Activated CD8-positive, alpha-beta memory T cell treated with anti-CD3 and anti-CD28 coated beads, Interleukin-2, amount 50 U/mL, for 1 hour (primary cell): ENCODE measurements at regions not wholly inside any gene's neighbourhood (a gene's known extent, or its start where the extent isn't known, plus 50 kb on each side); places are given as distances from the start of the nearest gene placed in this dataset.

Experiments
- DNase-seq: peaks from one replicate; pipeline ENCODE4 v3.0.0-alpha.2; 2020; ENCODE audit errors: extremely low read depth

DNA sequence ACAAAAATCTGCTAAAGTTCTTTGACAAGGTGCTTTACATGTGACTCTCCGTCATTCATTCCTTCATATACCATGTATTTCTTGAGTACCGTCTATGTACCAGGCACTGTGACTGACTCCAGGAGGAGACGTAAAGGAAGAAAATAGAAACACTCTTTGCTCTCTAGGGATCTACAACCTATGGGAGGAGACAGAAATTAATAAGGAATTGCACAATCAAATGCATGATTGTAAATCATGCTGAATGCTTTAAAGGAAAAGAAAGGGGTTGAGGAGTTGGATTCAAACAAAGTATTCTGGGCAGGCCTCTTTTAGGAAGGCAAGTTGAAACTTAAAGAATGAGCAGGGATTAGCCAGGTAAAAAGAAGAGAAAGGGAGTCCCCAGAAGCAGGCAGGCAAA is 239.1 kb upstream of the FGGY start:
- DNase-seq: no peak

DNA sequence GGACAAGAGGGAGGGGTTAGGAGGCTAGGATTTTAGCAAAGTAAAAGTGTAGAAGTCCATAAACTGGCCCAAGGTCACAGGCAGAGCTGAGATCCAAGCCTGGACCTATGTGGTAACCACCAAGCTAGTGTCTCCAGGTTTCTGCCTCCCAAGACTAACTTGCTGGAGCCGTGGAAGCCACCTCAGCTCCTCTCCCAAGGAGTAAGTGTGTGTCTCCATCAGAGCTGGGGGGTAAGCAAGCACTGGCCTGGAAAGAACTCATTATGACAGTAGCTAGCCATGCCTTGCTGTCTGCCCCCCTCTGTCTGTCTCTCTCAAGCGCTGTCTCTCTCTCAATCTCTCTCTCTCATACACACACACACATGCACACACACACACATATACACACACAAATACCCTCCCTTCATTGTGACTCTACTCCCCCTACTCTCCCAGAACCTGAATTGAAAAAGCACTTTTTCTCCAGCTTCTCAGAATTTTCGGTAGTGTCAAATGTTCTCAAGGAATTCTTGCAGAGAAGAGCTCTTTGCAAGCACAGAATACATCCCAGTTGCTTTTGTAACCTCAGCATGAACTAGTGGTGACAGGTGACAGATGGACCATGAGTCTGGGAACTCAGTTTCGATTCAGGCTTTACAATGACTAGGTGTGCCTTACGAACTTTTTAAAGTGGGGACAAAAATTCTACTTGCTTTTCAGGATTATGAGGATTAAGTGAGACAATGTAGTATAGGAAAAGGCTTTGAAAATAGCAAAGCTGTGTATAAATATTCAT is 238.0 kb upstream of the FGGY start:
- no peak for DNase-seq

- DNase-seq: no peak
These were observed 235.0 kb upstream of the FGGY start for GRCh38 chr1:59061876-59062275.

GRCh38 chr1:59062743-59063142 is 234.2 kb upstream of the FGGY start:
- no peak for DNase-seq

GRCh38 chr1:59063501-59063900 is 233.4 kb upstream of the FGGY start:
- no peak for DNase-seq

DNA sequence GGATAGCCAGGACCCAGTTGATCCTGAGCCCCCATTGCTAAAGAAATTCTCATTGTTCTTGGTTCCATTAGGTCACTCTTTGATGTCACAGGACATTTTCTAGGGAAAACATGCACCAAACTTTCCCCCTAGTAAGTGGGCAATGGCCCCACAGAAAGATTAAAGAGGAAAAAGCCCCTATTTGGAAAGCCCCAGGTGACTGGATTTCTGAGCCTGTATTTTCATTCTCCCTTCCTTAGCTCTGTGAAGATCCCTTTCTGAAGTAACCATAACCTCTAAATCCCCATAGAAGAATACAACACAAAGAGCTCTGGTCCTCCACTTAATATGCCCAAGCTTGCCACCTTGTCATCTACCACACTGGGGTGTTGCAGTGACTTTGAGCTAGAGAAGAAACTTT is 232.3 kb upstream of the FGGY start:
- no peak for DNase-seq

GRCh38 chr1:59066236-59066635 is 230.7 kb upstream of the FGGY start:
- no peak for DNase-seq

DNA sequence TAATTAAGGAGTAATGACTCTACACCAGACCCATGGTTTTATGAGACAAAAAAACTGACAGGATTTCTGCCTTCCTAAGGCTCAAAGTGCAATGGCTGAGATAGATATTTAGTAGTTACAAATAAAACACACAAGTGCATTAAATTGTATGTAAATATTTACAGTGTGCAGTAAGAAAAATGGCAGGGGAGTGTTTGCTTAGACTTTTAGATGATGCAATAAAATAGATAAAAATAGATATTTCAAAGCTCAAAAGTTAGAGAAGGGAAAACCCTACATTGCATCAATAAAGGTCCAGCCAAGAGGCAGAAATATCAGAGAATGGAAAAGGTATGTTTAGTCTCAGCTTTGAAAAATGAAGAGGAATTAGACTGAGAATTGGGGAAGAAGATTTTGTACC is 226.3 kb upstream of the FGGY start:
- DNase-seq: no peak

DNA sequence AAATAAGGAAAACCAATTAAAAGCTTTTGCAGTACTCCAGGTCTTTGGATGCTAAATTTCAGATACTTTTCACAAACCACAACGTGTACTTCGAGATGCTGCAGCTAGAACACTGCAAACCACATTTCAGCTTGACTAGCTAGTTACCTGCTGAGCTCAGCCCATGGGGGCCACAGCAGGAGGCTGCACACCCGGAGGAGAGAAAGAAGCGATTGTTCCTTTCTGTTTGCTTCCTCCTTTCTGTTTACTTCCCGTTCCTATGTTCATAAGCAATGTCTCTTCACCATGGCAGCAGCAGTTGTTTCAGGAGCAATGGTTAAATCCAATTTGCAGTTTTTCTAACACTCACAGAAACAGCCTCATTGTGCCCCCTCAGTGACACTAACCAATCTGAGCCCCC is 225.6 kb upstream of the FGGY start:
- DNase-seq: no peak

- DNase-seq: no peak
These were observed 224.9 kb upstream of the FGGY start for GRCh38 chr1:59071876-59072582.

DNA sequence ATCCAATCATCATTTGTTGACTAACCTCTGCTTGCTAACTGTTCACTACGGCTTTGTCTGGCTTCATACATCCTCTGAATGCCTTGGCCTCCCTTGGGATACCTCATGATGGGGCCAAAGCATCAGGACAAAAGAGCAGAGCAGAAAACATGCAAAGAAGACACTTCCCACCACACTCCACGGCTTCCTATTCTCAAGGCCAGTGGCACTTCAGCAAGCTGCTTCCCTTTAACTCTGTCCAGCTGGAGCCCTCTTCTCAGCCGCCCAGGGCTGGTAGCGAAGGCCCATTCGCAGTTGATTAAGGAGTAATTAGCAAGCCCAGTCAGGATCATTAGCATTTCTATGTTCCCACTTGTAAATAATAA is 224.3 kb upstream of the FGGY start:
- DNase-seq: no peak

- no peak for DNase-seq
These were observed 222.3 kb upstream of the FGGY start for GRCh38 chr1:59074598-59074997.

DNA sequence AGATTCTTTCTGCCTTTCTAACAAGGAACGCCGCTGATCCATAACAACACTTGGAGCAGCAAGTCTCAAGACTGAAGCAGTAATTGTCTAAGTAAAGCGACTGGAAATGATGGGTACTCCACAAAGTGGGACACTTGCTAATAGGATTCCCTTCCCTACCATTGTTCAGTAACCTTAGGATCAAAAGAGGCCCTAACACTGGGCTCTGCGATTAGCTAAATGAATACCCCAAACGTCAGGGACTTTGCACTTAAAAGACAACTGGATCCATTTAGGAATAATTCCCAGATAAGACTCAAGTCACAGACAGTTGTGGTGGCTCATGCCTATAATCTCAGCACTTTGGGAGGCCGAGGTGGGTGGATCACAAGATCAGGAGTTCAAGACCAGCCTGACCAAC is 221.9 kb upstream of the FGGY start:
- DNase-seq: no peak

- DNase-seq: no peak
These were observed 220.3 kb upstream of the FGGY start for GRCh38 chr1:59076612-59077011.

GRCh38 chr1:59077466-59078069 is 219.3 kb upstream of the FGGY start:
- DNase-seq: no peak

DNA sequence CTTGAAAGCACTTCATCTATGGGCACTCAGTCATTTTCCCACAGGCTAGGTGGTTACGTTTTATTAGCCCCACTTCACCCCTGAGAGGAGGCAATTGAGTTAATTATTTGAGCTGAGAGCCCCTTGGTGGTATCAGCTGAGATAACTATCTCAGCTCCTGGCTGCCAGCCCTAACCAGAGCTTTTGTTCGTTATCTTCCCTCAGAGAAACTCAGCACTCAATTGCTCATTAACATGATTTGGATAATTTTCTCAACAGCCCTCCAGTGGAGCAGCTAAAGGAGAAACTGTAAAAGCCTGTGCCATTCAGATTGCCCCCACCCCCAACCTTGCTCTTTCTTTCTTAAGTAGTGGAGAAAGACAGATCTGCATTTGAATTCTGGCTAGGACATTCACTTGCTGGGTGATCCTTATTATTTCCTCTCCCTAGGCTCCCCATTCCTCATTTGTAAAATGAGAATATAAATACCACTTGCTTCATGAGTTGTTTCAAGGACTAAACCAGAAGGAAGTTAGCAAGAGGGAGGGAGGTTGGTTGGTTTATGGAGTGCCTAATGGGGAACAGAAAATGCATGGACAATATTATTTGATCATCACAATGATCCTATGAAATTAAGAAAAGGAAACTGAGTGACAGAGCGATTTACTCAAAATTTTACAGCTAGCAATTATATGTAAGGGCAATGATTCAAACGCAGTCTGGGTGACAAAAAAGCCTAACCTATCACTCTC is 218.7 kb upstream of the FGGY start:
- DNase-seq: no peak

DNA sequence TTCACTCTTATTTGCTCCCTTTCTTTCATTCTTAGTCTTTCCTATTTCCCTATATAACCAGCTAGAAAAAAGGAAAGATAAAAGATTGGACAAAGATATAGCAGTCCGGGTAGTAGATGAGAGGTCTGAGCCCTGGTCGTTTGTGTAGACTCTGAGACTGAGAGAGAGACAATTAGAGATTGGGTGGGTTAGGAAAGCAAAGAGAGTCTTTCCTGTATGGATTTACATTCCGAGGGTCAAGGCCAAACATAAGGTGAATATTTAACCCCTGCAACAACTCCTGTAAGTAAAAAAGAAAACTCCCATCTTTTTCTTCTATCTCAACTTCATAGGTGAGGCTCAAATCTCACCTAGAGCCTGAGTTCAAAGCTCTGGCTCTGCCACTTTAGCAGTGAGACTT is 218.0 kb upstream of the FGGY start:
- DNase-seq: no peak

- DNase-seq: no peak
These were observed 217.3 kb upstream of the FGGY start for GRCh38 chr1:59079434-59080140.

DNA sequence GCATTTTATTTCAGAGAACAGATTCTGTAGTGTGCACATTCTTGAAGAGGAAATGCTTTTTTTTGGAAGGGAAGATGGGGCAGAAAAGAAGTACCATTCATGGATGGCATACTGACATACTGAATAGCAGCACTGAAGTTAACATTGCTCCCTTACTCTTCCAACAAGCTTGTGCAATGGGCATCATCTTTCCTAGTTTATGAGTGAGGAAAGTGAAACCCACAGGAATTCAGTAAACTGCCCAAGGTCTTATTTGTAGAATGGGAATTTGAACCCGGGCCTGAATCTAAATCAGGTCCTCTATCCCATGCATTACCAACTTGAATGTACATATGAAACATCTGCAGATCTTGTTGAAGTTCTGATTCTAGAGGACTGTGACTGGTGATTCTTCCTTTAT is 215.7 kb upstream of the FGGY start:
- DNase-seq: no peak

GRCh38 chr1:59081795-59082194 is 215.1 kb upstream of the FGGY start:
- no peak for DNase-seq

DNA sequence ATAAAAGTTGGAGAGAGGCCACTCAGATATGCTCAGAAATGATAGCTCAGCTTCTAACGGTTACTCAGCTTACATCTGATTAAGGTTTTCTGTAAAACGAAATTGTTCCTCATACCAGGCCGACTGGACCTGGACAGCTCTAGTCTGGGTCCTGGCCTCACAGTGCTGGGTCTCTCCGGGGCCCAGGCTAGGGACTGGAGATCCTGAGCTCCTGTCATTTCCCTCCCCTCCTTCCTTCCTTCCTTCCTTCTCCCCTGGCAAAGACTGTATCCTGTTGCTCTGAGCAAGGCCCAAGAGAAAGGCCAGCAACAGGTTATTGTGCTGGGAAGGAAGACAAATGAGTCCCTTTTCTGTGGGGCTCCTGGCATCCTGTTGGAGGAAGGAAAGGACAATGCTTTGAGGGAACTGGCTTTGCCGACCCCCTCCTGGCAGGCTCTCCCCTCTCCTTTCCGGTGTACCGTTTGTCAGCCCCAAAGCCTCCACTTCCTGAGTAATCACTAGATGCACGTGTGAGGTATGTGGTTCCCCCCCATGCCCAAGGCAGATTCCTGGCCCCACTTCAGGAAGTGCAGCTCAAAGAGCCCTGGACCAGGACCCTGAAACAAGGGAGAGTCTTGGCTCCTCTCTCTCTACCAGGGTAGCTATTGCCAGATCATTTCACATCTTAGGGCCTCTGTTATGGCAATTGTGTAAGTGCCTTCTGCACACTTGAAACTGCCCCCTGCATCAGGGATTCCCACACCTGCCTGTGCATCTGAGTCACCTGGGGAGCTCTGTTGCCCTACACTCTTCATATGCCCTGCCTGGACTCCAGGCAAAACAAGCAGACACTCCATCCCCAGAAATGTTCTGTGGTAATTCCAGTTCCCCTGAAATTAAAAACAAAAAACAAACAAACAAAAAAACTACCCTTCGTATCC is 212.7 kb upstream of the FGGY start:
- DNase-seq: no peak
